ENCODE measurements at regions not wholly inside any gene's neighbourhood (a gene's known extent, or its start where the extent isn't known, plus 50 kb on each side); places are given as distances from the start of the nearest gene placed in this dataset.
"Not testable (repeated sequence)": the region's sequence is repeated elsewhere in the genome, so short reads cannot be mapped to it uniquely, and the experiment has no call there.

GRCh38 chr1:147348592-147348991 lies 106.1 kb downstream of the CHD1L start:
- H3K9me3 ChIP-seq (ENCODE audit: low read length); H3K4me2 ChIP-seq (ENCODE audit: low read length); H3K9ac ChIP-seq (ENCODE audit: low read length); DNase-seq; ATAC-seq; H3K27ac ChIP-seq (ENCODE audit: low read length); H4K20me1 ChIP-seq (ENCODE audit: low read length); BruUV-seq (replicated peaks); H2AFZ ChIP-seq (ENCODE audit: low read length); H3K4me3 ChIP-seq (ENCODE audit: low read length); H3K79me2 ChIP-seq (ENCODE audit: low read length); H3K4me1 ChIP-seq (ENCODE audit: insufficient read depth, low read length); POLR2A ChIA-PET (ENCODE audit: unreplicated experiment); intact Hi-C loops (cut with micrococcal nuclease); H3F3A ChIP-seq (ENCODE audit: low read length, unreplicated experiment); H3K36me3 ChIP-seq (ENCODE audit: low read depth, low read length); H3K9me2 ChIP-seq (replicated peaks; ENCODE audit: low read length); CTCF ChIA-PET: not testable (repeated sequence)
- peaks cover 28% of the 10 kb centered on the region; the same call in 1 of the 2 replicates for H3K27me3 ChIP-seq (ENCODE audit: low read length)

- Histone ChIP-seq H2AFZ (ENCODE audit: low read length) (no peak overlapping the region), H3K9me2 (replicated peaks; ENCODE audit: low read length) (no peaks in the 10 kb centered on the region), H3K27ac (ENCODE audit: low read length) (no peak overlapping the region), H4K20me1 (ENCODE audit: low read length) (no peaks in the 10 kb centered on the region), H3K36me3 (ENCODE audit: low read depth, low read length) (no peaks in the 10 kb centered on the region), H3K9me3 (ENCODE audit: low read length) (no peaks in the 10 kb centered on the region), H3K4me1 (ENCODE audit: insufficient read depth, low read length) (no peaks in the 10 kb centered on the region), H3K4me3 (ENCODE audit: low read length) (no peak overlapping the region), H3F3A (ENCODE audit: low read length, unreplicated experiment) (no peaks in the 10 kb centered on the region), H3K9ac (ENCODE audit: low read length) (no peak overlapping the region), H3K27me3 (ENCODE audit: low read length) (peaks cover 35% of the 10 kb centered on the region), H3K79me2 (ENCODE audit: low read length) (no peaks in the 10 kb centered on the region), H3K4me2 (ENCODE audit: low read length) (no peak overlapping the region)
- DNase-seq (no peak), ATAC-seq (no peak)
- intact Hi-C loops (cut with micrococcal nuclease), result no loop called here
- POLR2A ChIA-PET (ENCODE audit: unreplicated experiment), result no interaction called here
- no peak for TF ChIP-seq CTCF (conservative IDR thresholded peaks at IDR 0.05; ENCODE audit: low read depth, low read length)
- no TSS peak for BruUV-seq (replicated peaks)
- CTCF ChIA-PET, result no interaction called here
Observed at GRCh38 chr1:147349533-147349932, 107.0 kb downstream of the CHD1L start.

GRCh38 chr1:147351140-147351835 lies 108.8 kb downstream of the CHD1L start:
- intact Hi-C loops (cut with micrococcal nuclease), result no loop called here
- H3K9me2 ChIP-seq (replicated peaks; ENCODE audit: low read length), result no peaks in the 10 kb centered on the region
- no peak overlapping the region for H3K9ac ChIP-seq (ENCODE audit: low read length)
- no peak for DNase-seq
- CTCF ChIA-PET, result no interaction called here
- no peaks in the 10 kb centered on the region for H3F3A ChIP-seq (ENCODE audit: low read length, unreplicated experiment)
- H2AFZ ChIP-seq (ENCODE audit: low read length), result no peak overlapping the region
- ATAC-seq, result no peak
- no peaks in the 10 kb centered on the region for H3K9me3 ChIP-seq (ENCODE audit: low read length)
- H3K36me3 ChIP-seq (ENCODE audit: low read depth, low read length), result no peaks in the 10 kb centered on the region
- H3K4me2 ChIP-seq (ENCODE audit: low read length), result no peak overlapping the region
- no peak overlapping the region for H3K4me3 ChIP-seq (ENCODE audit: low read length)
- H3K4me1 ChIP-seq (ENCODE audit: insufficient read depth, low read length), result no peaks in the 10 kb centered on the region
- H4K20me1 ChIP-seq (ENCODE audit: low read length), result no peaks in the 10 kb centered on the region
- H3K27me3 ChIP-seq (ENCODE audit: low read length), result peaks cover 51% of the 10 kb centered on the region
- no peak for TF ChIP-seq CTCF (conservative IDR thresholded peaks at IDR 0.05; ENCODE audit: low read depth, low read length)
- TF ChIP-seq EZH2phosphoT487 (IDR thresholded peaks at IDR 0.05; ENCODE audit: borderline replicate concordance, low read length), result no peak
- TF ChIP-seq EZH2 (IDR thresholded peaks at IDR 0.05; ENCODE audit: low read length, unreplicated experiment), result no peak
- no peaks in the 10 kb centered on the region for H3K79me2 ChIP-seq (ENCODE audit: low read length)
- POLR2A ChIA-PET (ENCODE audit: unreplicated experiment), result no interaction called here
- no TSS peak for BruUV-seq (replicated peaks)
- no peak overlapping the region for H3K27ac ChIP-seq (ENCODE audit: low read length)
